Left ventricle myocardium inferior (tissue), 1 donor: ENCODE measurements at regions not wholly inside any gene's neighbourhood (a gene's known extent, or its start where the extent isn't known, plus 50 kb on each side); places are given as distances from the start of the nearest gene placed in this dataset.

Experiments
- DNase-seq: peaks from one replicate; pipeline ENCODE4 v3.0.0-alpha.2; 2020
- H3K27ac ChIP-seq: fragments of 200-600 bp; replicated peaks from 2 replicates; pipeline ENCODE4 v1.8.0; 2021
- H3K27me3 ChIP-seq: fragments of 200-600 bp; 2 replicates; pipeline ENCODE4 v1.8.0; 2021; ENCODE audit warnings: low read depth
- H3K36me3 ChIP-seq: fragments of 200-600 bp; 2 replicates; pipeline ENCODE4 v1.8.0; 2021
- H3K4me1 ChIP-seq: fragments of 200-600 bp; 2 replicates; pipeline ENCODE4 v1.8.0; 2021
- H3K4me3 ChIP-seq: fragments of 200-600 bp; 2 replicates; pipeline ENCODE4 v1.8.0; 2021; ENCODE audit warnings: mild to moderate bottlenecking, moderate library complexity
- H3K9me3 ChIP-seq: fragments of 200-600 bp; replicated peaks from 2 replicates; pipeline ENCODE4 v1.8.0; 2021
- intact Hi-C: fragments of 100-400 bp; cut with micrococcal nuclease; formaldehyde crosslinking; loops from one replicate; pipeline ENCODE4 v1.11.0; 2022
- TF ChIP-seq, protein P1 (sequence below): fragments of 200-600 bp; IDR thresholded peaks from 2 replicates; pipeline ENCODE4 v1.8.0; 2021; ENCODE audit warnings: antibody characterized with exemption, mild to moderate bottlenecking, borderline replicate concordance
- donor health status: DM: no; HTN: yes; CAD: no; lungs with severe emphysema.

DNA sequence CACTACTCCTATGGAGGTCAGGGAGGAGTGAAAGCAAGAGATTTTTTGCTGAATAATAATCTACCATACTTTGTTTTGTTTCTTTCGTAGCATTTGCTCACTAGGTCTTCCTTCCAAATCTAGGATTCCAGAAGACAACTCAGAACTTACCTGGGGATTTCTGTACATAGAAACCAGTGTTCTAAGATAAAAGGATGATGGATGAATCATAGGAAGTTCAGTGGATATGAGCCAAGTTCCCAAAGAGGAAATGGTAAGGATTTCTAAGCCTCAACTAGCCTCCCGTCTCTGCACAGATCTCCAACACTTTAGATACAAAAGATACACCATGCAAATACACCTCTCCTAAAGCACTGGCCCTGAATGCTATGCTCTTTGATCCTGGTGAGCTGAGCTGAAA, 283.9 kb downstream of the TAFA4 start:
- Histone ChIP-seq H3K9me3 (no peaks in the 10 kb centered on the region), H3K36me3 (no peaks in the 10 kb centered on the region), H3K27me3 (peaks cover 4% of the 10 kb centered on the region), H3K27ac (no peak overlapping the region), H3K4me3 (no peak overlapping the region), H3K4me1 (no peaks in the 10 kb centered on the region)
- intact Hi-C loops = no loop called here
- no peak for DNase-seq
- TF ChIP-seq, protein P1, sequence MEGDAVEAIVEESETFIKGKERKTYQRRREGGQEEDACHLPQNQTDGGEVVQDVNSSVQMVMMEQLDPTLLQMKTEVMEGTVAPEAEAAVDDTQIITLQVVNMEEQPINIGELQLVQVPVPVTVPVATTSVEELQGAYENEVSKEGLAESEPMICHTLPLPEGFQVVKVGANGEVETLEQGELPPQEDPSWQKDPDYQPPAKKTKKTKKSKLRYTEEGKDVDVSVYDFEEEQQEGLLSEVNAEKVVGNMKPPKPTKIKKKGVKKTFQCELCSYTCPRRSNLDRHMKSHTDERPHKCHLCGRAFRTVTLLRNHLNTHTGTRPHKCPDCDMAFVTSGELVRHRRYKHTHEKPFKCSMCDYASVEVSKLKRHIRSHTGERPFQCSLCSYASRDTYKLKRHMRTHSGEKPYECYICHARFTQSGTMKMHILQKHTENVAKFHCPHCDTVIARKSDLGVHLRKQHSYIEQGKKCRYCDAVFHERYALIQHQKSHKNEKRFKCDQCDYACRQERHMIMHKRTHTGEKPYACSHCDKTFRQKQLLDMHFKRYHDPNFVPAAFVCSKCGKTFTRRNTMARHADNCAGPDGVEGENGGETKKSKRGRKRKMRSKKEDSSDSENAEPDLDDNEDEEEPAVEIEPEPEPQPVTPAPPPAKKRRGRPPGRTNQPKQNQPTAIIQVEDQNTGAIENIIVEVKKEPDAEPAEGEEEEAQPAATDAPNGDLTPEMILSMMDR = no peak

DNA sequence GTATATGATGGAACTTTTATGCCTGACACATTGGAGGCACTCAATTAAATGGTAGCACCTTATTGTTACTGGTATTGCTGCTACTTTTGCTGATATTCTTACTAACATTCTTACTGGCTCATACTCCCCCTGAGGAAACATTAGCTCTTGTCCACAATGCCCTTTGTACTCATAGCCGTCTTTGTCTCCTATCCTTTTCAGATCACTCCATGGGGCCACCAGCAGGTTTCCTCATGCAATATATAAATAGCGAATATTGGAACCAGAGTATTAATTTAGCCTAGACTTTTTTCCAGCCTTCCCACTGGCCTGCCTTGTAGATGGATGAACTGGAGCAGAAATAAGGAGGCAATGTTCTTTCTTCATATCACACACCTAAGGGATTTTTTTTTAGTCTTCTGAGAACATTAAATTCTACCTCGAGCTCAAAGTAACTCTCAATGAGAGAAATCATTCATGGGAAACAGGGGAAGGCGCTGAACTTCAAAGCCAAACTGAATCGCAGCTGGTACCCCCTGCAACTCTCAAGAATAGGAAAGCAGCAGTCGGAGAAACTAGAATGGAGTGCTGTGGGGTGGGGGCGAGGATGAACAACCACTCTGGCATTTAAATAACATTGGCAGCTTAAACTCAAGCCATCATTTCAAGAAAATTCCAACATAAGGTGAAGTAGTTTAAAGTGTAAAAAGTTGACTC, 300.3 kb downstream of the TAFA4 start:
- no peak overlapping the region for H3K27ac ChIP-seq
- TF ChIP-seq, protein P1 = no peak
- peaks cover 5% of the 10 kb centered on the region for H3K27me3 ChIP-seq
- intact Hi-C loops = no loop called here
- no peak overlapping the region for H3K4me3 ChIP-seq
- H3K36me3 ChIP-seq = no peaks in the 10 kb centered on the region
- peaks cover 12% of the 10 kb centered on the region for H3K9me3 ChIP-seq
- no peaks in the 10 kb centered on the region for H3K4me1 ChIP-seq
- DNase-seq = no peak

DNA sequence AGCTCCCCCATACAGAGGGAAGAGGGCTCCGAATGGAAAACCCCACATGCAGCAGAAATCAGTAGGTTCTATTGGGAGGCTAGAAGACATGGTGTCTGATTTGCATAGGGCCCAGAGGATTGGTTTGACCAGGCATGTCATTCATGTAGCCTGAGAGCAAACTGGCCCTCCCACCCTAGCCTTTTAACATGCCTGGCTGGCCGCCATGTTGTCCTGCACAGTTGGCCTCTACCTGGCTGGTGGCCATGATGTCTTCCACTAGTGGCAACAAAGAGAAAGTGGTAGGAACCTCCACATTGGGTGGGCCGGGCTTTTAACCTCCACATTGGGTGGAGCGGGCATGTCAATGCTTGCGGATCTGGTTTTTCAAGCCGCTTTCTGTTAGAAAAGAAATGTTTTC, 312.1 kb downstream of the TAFA4 start:
- H3K4me3 ChIP-seq = no peak overlapping the region
- no peak for DNase-seq
- intact Hi-C loops = no loop called here

DNA sequence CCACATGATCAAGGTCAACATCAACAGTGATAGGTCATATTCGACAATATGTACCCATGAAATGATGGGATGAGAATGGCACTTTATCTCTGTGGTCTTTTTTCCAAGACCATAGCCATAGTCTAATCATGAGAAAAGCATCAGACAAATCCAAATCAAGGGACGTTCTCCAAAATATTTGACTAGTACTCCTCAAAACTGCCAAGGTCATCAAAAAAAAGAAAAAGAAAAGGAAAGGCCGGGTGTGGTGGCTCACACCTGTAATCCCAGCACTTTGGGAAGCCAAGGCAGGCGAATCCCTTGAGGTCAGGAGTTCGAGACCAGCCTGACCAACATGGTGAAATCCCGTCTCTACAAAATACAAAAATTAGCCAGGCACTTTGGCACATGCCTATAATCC, 318.3 kb downstream of the TAFA4 start:
- TF ChIP-seq, protein P1 = no peak
- Histone ChIP-seq H3K27ac (no peak overlapping the region), H3K4me3 (no peak overlapping the region), H3K4me1 (no peaks in the 10 kb centered on the region), H3K27me3 (no peaks in the 10 kb centered on the region), H3K9me3 (peaks cover 13% of the 10 kb centered on the region), H3K36me3 (no peaks in the 10 kb centered on the region)
- no peak for DNase-seq
- intact Hi-C loops = no loop called here

More for the DNA sequence above, 312.1 kb downstream of the TAFA4 start:
- Histone ChIP-seq H3K4me1 (no peaks in the 10 kb centered on the region), H3K27ac (no peak overlapping the region), H3K9me3 (peaks cover 9% of the 10 kb centered on the region), H3K27me3 (no peaks in the 10 kb centered on the region), H3K36me3 (no peaks in the 10 kb centered on the region)
- TF ChIP-seq, protein P1 = no peak

DNA sequence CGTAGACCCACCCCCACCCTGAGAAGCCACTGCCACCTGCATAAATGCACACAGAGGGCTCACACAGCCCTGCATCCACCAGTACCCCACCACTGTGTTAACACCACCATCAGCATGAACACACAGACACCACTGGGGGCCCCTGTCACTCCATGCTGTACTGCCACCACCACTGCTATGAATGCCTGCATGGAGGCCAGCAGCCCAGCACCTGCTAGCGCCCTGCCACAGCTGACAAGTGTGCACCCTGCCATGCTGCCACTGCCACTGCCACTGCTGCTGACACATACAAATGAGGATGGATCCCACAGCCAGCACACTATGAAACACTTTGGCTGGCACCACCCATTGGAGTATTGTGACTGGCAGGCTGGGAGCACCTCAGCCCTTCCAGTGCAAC, 361.0 kb downstream of the TAFA4 start:
- Histone ChIP-seq H3K4me1 (no peaks in the 10 kb centered on the region), H3K4me3 (no peak overlapping the region), H3K9me3 (peaks cover 19% of the 10 kb centered on the region), H3K27me3 (peaks cover 3% of the 10 kb centered on the region), H3K27ac (no peak overlapping the region), H3K36me3 (no peaks in the 10 kb centered on the region)
- DNase-seq = no peak
- intact Hi-C loops = no loop called here
- TF ChIP-seq, protein P1 = no peak
